D721Med (cell line): ENCODE measurements at regions not wholly inside any gene's neighbourhood (a gene's known extent, or its start where the extent isn't known, plus 50 kb on each side); places are given as distances from the start of the nearest gene placed in this dataset.

ENCODE experiments used
- DNase-seq: peaks from one replicate; pipeline ENCODE4 v3.0.0; 2011; ENCODE audit warnings: low spot score; ENCODE audit not compliant: insufficient read length
- FAIRE-seq: peaks from 2 replicates; lab custom pipeline; 2011; peaks lifted over from hg19 to GRCh38; lab: Jason Lieb, UNC
- TF ChIP-seq, protein P1 (sequence below): IDR thresholded peaks from 2 replicates; pipeline ENCODE4 v1.5.1; 2012; ENCODE audit warnings: mild to moderate bottlenecking, control low read depth; ENCODE audit not compliant: insufficient read depth; ENCODE audit errors: missing control alignments

DNA sequence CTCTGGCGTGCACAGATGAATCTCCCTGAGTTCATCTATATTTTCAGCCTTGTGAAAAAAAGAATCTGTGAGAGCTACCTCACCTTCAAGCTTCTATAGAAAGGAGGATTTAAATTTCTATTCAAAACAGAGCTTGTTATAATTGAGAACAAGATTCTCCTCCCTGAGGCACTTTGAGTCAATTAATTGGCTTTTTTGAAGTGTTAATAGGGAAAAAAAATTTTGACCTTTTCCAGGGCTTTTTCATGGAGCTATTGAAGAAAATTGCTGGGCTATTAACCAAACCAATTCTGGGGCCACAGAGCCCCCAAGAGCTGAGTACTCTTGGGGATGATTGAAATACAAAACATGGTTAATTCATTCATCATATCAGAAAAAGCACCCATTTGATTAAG, 225.1 kb downstream of the CMPK2 start:
- FAIRE-seq: no peak
- DNase-seq: no peak
- TF ChIP-seq, protein P1, sequence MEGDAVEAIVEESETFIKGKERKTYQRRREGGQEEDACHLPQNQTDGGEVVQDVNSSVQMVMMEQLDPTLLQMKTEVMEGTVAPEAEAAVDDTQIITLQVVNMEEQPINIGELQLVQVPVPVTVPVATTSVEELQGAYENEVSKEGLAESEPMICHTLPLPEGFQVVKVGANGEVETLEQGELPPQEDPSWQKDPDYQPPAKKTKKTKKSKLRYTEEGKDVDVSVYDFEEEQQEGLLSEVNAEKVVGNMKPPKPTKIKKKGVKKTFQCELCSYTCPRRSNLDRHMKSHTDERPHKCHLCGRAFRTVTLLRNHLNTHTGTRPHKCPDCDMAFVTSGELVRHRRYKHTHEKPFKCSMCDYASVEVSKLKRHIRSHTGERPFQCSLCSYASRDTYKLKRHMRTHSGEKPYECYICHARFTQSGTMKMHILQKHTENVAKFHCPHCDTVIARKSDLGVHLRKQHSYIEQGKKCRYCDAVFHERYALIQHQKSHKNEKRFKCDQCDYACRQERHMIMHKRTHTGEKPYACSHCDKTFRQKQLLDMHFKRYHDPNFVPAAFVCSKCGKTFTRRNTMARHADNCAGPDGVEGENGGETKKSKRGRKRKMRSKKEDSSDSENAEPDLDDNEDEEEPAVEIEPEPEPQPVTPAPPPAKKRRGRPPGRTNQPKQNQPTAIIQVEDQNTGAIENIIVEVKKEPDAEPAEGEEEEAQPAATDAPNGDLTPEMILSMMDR: no peak

DNA sequence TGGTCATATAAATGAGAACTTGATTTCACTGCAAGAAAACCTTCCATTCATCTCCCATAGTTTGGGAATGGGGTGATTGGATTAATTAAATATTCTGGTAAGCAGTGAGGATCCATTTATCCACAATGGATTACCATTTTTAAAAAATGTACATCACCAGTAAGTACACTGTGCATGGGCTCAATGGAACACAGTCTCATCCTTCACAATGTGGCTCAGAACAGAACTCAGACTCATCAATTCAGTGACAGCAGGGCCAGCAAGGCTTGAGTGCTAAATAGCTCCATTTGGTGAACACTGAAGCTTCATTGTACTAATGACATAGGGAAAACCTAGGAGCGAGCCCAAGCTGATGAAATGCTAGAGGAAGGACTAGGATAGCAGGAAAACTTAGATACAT, 223.8 kb downstream of the CMPK2 start:
- FAIRE-seq (no peak), DNase-seq (no peak)
- TF ChIP-seq, protein P1: no peak

DNA sequence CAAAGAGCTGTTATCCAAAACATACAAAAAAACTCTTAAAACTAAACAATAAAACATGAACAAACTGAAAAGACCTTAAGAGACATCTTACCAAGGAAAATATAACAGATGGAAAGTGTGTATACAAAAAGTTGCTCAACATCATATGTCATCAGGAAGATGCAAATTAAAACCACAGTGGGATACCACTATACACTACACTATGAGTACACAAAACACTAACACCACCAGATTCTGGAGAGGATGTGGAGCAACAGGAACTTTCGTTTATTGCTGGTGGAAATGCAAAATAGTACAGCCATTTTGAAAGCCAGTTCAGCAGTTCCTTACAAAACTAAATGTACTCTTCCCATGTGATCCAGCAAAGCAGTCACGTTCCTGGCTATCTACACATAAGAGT, 221.4 kb downstream of the CMPK2 start:
- no peak for FAIRE-seq
- TF ChIP-seq, protein P1: no peak
- DNase-seq: no peak

DNA sequence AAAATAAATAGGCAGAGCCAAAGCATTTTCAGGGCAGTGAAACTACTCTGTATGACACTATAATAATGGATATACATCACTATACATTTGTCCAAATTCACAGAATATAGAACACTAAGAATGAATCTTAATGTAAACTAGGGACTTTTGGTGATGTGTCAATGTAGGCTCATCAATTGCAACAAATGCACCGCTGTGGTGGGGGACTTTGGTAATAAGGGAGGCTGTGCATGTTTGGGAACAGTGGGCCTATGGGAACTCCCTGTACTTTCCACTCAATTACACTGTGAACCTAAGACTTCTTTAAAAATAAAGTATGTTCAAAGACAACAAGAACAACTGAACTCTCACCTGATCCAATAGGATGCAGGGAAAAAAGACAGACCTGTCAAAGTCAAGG, 220.7 kb downstream of the CMPK2 start:
- TF ChIP-seq, protein P1: no peak
- FAIRE-seq (no peak), DNase-seq (no peak)

DNA sequence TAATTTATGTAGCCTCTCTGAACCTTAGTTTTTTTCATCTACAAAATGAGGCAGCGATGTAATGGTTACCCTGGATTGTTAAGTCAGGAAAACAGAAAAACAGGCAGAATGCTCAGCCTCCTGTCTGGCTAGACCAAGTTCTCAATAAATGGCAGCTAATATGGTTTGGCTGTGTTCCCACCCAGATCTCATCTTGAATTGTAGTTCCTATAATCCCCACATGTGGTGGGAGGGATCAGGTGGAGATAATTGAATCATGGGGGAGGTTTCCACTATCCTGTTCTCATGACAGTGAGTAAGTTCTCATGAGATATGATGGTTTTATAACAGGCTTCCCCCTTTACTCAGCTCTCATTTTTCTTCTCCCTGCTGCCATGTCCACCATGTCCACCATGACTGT, 220.0 kb downstream of the CMPK2 start:
- FAIRE-seq: no peak
- TF ChIP-seq, protein P1: no peak
- no peak for DNase-seq

DNA sequence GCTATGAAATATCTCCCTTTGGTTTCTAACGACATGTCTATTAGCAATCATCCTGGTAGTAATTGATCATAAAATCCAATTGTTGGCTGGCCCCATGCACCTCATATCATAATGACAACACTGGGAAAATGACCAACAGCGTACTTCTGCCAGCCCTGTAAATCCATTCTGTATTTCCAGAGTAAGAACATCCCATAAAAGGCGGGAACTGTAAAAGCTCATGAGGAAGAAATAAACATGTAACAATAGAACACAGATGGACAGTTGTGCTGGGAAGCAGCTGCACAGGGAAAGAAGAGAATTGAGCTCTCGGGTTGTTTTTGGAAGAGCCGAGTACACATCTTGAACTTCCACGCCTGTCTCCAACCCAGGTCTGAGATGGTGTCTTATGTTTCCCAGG, 218.7 kb downstream of the CMPK2 start:
- DNase-seq: no peak
- TF ChIP-seq, protein P1: no peak
- FAIRE-seq: no peak

DNA sequence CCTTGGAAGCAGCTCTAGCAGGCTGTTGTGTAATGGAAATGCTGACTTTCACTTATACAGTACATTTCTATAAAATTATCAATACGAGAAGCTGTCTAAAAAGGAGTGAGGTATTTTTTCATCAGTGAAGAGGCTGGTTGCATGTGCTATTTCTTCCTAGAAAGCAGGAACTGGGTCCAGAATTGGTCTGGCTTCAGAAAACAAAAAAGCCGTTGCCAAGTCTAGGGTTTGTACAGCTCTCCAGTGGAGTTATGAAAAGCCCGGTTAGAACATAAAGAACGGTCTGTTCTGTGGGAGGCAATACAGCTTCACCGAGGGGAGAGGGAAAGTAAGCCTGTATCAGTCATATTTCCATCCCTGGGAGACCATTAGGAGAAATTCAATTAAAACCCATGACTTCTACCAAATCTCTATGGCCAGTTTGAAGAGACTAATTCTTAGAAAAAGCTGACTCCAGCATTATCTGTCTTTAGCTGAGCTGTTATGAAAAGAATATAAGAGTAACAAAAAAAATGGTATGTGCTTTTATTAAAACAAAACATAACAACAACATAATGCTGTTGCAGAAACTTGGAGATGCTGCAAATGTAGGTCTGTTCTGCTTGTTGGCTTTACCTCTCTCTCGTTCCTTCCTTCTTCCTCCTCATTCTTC, 217.0 kb downstream of the CMPK2 start:
- FAIRE-seq (no peak), DNase-seq (no peak)
- TF ChIP-seq, protein P1: no peak
